ENCODE measurements at regions not wholly inside any gene's neighbourhood (a gene's known extent, or its start where the extent isn't known, plus 50 kb on each side); places are given as distances from the start of the nearest gene placed in this dataset.

GRCh38 chr10:106499448-106499847 lies 665.1 kb downstream of the SORCS1 start:
- TF ChIP-seq EP300 (IDR thresholded peaks at IDR 0.05) (no peak), CTCF (IDR thresholded peaks at IDR 0.05) (no peak), KDM1A (IDR thresholded peaks at IDR 0.05; ENCODE audit: low read depth) (no peak), MAX (IDR thresholded peaks at IDR 0.05) (no peak), ELK1 (IDR thresholded peaks at IDR 0.05; ENCODE audit: low read depth, low read length) (no peak), SMC3 (IDR thresholded peaks at IDR 0.05) (no peak), RNF2 (IDR thresholded peaks at IDR 0.05; ENCODE audit: borderline replicate concordance, low read depth) (no peak), JUN (IDR thresholded peaks at IDR 0.05) (no peak), FOSB (CRISPR knock-in tag; IDR thresholded peaks at IDR 0.05) (no peak), E2F6 (IDR thresholded peaks at IDR 0.05; ENCODE audit: borderline replicate concordance, low read depth) (no peak)
